ENCODE measurements at regions not wholly inside any gene's neighbourhood (a gene's known extent, or its start where the extent isn't known, plus 50 kb on each side); places are given as distances from the start of the nearest gene placed in this dataset.

GRCh38 chr2:221786297-221786926 lies 214.3 kb upstream of the EPHA4 start:
- H3K27ac ChIP-seq: no peak overlapping the region
- no peak overlapping the region for H2AFZ ChIP-seq
- H3K4me2 ChIP-seq (ENCODE audit: low read length): no peak overlapping the region
- H3K9me3 ChIP-seq (ENCODE audit: control insufficient read depth, low read length): no peaks in the 10 kb centered on the region
- no peaks in the 10 kb centered on the region for H3K79me2 ChIP-seq
- TF ChIP-seq CTCF (IDR thresholded peaks at IDR 0.05): no peak
- no peak overlapping the region for H3K9ac ChIP-seq
- no peaks in the 10 kb centered on the region for H3K4me1 ChIP-seq
- H3K36me3 ChIP-seq (ENCODE audit: control insufficient read depth, insufficient read depth, low read length): no peaks in the 10 kb centered on the region
- no peak overlapping the region for H3K4me3 ChIP-seq (ENCODE audit: low read depth, low read length)
- no peaks in the 10 kb centered on the region for H3K27me3 ChIP-seq (ENCODE audit: control insufficient read depth, insufficient read depth, low read length)

- no peak for TF ChIP-seq CTCF (IDR thresholded peaks at IDR 0.05)
- H3K27ac ChIP-seq: no peak overlapping the region
Measured at GRCh38 chr2:221780281-221780688, 208.2 kb upstream of the EPHA4 start.

GRCh38 chr2:221779614-221780067 lies 207.5 kb upstream of the EPHA4 start:
- Histone ChIP-seq H3K36me3 (ENCODE audit: control insufficient read depth, insufficient read depth, low read length) (no peaks in the 10 kb centered on the region), H3K4me1 (no peaks in the 10 kb centered on the region), H3K9me3 (ENCODE audit: control insufficient read depth, low read length) (no peaks in the 10 kb centered on the region), H3K79me2 (no peaks in the 10 kb centered on the region), H3K27me3 (ENCODE audit: control insufficient read depth, insufficient read depth, low read length) (no peaks in the 10 kb centered on the region), H2AFZ (no peak overlapping the region), H3K9ac (no peak overlapping the region), H3K4me3 (ENCODE audit: low read depth, low read length) (no peak overlapping the region), H3K4me2 (ENCODE audit: low read length) (no peak overlapping the region), H3K27ac (no peak overlapping the region)
- no peak for TF ChIP-seq CTCF (IDR thresholded peaks at IDR 0.05)

More at GRCh38 chr2:221780281-221780688, 208.2 kb upstream of the EPHA4 start:
- Histone ChIP-seq H3K4me3 (ENCODE audit: low read depth, low read length) (no peak overlapping the region), H3K4me1 (no peaks in the 10 kb centered on the region), H3K36me3 (ENCODE audit: control insufficient read depth, insufficient read depth, low read length) (no peaks in the 10 kb centered on the region), H3K9ac (no peak overlapping the region), H3K4me2 (ENCODE audit: low read length) (no peak overlapping the region), H3K27me3 (ENCODE audit: control insufficient read depth, insufficient read depth, low read length) (no peaks in the 10 kb centered on the region), H2AFZ (no peak overlapping the region), H3K79me2 (no peaks in the 10 kb centered on the region), H3K9me3 (ENCODE audit: control insufficient read depth, low read length) (no peaks in the 10 kb centered on the region)

- Histone ChIP-seq H3K4me3 (ENCODE audit: low read depth, low read length) (no peak overlapping the region), H3K79me2 (no peaks in the 10 kb centered on the region), H3K4me2 (ENCODE audit: low read length) (no peak overlapping the region), H3K9ac (no peak overlapping the region), H3K36me3 (ENCODE audit: control insufficient read depth, insufficient read depth, low read length) (no peaks in the 10 kb centered on the region), H2AFZ (no peak overlapping the region), H3K9me3 (ENCODE audit: control insufficient read depth, low read length) (no peaks in the 10 kb centered on the region), H3K27ac (no peak overlapping the region), H3K27me3 (ENCODE audit: control insufficient read depth, insufficient read depth, low read length) (no peaks in the 10 kb centered on the region), H3K4me1 (no peaks in the 10 kb centered on the region)
- no peak for TF ChIP-seq CTCF (IDR thresholded peaks at IDR 0.05)
Measured at GRCh38 chr2:221778025-221778424, 205.9 kb upstream of the EPHA4 start.

- Histone ChIP-seq H3K9ac (no peak overlapping the region), H3K79me2 (no peaks in the 10 kb centered on the region), H3K4me2 (ENCODE audit: low read length) (no peak overlapping the region), H3K27me3 (ENCODE audit: control insufficient read depth, insufficient read depth, low read length) (no peaks in the 10 kb centered on the region), H2AFZ (no peak overlapping the region), H3K4me3 (ENCODE audit: low read depth, low read length) (no peak overlapping the region), H3K4me1 (no peaks in the 10 kb centered on the region), H3K36me3 (ENCODE audit: control insufficient read depth, insufficient read depth, low read length) (no peaks in the 10 kb centered on the region), H3K27ac (no peak overlapping the region), H3K9me3 (ENCODE audit: control insufficient read depth, low read length) (no peaks in the 10 kb centered on the region)
- TF ChIP-seq CTCF (IDR thresholded peaks at IDR 0.05): no peak
Measured at GRCh38 chr2:221777119-221777518, 205.0 kb upstream of the EPHA4 start.
